VCaP (cell line): ENCODE measurements at regions not wholly inside any gene's neighbourhood (a gene's known extent, or its start where the extent isn't known, plus 50 kb on each side); places are given as distances from the start of the nearest gene placed in this dataset.

ENCODE experiments used
- H3K27ac ChIP-seq: fragments of 450-650 bp; 2 replicates; pipeline ENCODE4 v1.5.1; 2017
- TF ChIP-seq, protein P1 (sequence below): fragments of 450-650 bp; conservative IDR thresholded peaks from 2 replicates; pipeline ENCODE4 v1.5.1; 2017; ENCODE audit warnings: mild to moderate bottlenecking, moderate library complexity

DNA sequence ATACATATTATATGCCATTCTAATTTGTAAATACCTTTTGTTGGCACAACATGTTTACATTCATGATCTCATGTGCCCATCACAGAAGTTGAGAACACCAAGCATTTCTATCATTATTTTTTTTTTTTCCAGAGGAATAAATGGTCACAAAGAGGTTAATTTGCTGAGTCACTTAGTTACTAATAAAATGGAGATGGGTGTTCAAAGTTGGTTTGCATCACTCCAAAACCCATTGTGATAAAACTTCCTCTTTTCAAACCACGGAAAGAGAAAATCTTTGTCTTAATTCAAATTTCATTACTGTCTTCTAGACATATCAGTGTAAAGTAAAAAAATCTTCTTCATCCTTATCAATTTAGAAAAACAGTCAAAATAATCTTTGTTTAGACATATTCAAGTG, 636.8 kb upstream of the CCDC179 start:
- no peak overlapping the region for H3K27ac ChIP-seq
- TF ChIP-seq, protein P1, sequence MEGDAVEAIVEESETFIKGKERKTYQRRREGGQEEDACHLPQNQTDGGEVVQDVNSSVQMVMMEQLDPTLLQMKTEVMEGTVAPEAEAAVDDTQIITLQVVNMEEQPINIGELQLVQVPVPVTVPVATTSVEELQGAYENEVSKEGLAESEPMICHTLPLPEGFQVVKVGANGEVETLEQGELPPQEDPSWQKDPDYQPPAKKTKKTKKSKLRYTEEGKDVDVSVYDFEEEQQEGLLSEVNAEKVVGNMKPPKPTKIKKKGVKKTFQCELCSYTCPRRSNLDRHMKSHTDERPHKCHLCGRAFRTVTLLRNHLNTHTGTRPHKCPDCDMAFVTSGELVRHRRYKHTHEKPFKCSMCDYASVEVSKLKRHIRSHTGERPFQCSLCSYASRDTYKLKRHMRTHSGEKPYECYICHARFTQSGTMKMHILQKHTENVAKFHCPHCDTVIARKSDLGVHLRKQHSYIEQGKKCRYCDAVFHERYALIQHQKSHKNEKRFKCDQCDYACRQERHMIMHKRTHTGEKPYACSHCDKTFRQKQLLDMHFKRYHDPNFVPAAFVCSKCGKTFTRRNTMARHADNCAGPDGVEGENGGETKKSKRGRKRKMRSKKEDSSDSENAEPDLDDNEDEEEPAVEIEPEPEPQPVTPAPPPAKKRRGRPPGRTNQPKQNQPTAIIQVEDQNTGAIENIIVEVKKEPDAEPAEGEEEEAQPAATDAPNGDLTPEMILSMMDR, result no peak

DNA sequence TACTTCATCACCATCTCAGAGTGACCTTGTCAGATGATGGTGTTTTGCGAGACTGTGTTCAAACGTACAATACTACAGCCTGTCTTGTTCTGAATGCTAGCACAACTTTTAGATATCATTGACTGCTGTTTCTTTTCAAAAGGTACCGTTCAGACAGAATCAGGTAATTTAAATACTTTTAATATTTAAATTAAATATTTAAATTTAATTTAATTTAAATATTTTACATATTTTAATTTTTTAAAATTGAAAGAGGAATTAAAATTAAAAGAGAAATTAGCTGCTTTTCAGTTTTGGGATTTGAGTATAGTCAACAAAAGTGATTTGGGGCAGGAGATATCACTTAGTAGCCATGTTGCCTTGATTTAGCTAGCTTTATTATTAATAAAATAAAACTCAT, 642.1 kb upstream of the CCDC179 start:
- TF ChIP-seq, protein P1, result no peak
- peak overlapping the region; percentile 18; the same call in 1 of the 2 replicates for H3K27ac ChIP-seq

DNA sequence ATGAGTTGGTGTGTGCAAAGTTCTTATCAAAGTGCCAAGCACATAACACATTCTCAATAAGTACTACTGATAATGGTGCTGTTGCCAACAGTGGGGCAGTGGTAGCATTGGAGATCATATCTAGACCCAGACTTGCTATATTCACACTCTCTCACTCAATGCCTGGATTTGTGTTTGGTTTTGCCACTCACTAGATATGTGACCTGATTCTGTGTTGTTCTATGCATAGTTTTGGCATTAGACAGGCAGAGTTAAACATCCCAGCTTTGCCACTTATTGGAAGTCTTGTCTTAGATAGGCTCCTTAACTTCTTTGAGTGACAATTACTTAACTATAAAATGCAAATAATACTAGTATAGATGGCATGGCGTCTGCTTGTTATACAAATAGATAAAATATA, 642.6 kb upstream of the CCDC179 start:
- TF ChIP-seq, protein P1, result no peak
- no peak overlapping the region for H3K27ac ChIP-seq

DNA sequence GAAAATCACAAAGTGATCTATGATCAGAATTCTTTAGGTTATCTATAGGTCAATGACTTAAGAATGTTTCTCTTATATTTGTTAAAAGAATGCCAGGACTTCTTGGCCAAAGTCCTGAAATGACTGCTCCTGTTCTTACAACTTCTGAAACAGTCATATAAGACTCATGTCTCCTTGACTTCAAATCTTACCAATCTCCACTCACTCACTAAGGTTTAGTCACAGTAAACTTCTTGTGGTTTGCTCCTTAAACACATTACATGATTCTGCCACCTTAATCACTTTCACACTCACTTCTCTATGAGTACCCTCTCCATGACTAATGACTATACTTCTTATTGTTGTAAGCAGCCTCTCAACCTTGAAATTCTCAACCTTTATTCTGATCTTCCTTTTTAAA, 648.7 kb upstream of the CCDC179 start:
- no peak overlapping the region for H3K27ac ChIP-seq
- TF ChIP-seq, protein P1, result no peak

DNA sequence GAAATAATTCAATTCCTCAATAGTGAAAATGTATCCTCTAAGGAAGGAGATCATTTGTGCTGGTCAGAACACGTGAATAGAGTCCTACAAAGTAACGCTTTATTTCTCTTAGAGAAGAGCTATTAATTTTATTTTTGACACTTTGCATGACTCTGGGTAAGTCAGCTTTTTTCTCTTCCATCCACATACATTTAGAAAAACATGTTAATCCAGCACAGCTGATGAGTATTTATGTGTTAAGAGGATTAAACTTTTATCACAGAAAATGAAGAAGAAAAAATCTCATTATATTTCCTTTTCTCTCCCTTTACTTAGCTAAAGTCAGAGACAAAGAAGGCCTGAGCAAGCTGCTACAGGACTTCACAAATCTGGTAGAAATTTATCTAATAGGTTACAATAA, 649.5 kb upstream of the CCDC179 start:
- TF ChIP-seq, protein P1, result no peak
- no peak overlapping the region for H3K27ac ChIP-seq

DNA sequence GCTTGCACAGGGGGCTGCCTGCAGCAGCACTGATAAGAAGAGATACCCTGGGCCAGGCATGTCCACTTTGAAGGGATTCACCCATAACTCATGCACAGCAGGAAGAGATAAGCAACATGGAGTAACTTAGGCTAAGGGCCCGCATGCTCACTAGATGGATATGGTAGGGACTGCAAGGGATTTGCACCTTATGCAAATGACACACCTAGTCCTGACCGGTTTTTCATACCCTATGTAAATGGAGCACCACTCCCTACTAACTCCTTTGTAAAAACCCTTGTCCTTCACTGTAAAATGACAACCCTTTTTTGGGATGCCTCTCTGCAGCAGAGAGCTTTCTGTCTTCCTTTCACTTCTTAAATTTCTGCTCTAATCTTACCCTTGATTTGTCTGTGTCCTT, 658.9 kb upstream of the CCDC179 start:
- H3K27ac ChIP-seq, result no peak overlapping the region
- TF ChIP-seq, protein P1, result no peak

DNA sequence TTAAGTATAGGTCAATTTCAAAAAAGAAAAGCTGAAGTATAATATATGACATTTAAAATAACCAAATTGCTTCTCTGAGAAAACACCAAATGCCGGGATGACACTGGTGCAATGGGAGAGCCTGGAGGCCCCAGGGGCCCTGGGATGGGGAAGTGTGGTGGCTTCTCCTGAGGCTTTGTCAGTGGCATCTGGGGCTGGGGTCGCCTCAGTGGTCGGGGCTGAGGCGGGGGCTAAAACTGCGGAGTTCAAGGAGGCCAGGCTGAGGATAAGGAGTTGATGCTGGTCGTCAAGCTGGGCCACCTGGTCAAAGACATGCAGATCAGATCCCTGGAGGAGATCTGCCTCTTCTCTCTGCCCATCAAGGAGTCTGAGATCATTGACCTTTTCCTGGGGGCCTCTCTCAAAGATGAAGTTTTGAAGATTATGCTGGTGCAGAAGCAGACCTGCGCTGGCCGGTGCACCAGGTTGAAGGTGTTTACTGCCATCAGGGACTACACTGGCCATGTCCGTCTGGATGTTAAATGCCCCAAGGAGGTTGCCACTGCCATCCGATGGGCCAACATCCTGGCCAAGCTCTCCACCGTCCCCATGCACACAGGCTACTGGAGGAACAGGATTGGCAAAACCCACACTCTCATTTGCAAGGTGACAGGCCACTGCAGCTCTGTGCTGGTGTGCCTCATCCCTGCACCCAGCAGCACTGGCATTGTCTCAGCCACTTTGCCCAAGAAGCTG, 660.1 kb upstream of the CCDC179 start:
- H3K27ac ChIP-seq, result no peak overlapping the region
- TF ChIP-seq, protein P1, result no peak
